Ovary (tissue), 3 donors: ENCODE measurements at regions not wholly inside any gene's neighbourhood (a gene's known extent, or its start where the extent isn't known, plus 50 kb on each side); places are given as distances from the start of the nearest gene placed in this dataset.

Source experiments
- CTCF ChIP-seq, 3 donors: fragments of 450-650 bp in 2 of 3; fragments of 200-600 bp in 1 of 3; IDR thresholded peaks; one replicate each; pipeline versions ENCODE4 v1.5.1 to v1.8.0; 2016 to 2022; ENCODE audit warnings: antibody characterized with exemption in 3 of 3, mild to moderate bottlenecking in 1 of 3
- POLR2A ChIP-seq: fragments of 450-650 bp; IDR thresholded peaks from one replicate; pipeline ENCODE4 v1.6.1; 2017; ENCODE audit warnings: antibody characterized with exemption, mild to moderate bottlenecking, moderate library complexity
- donor health status: DM: no; HTN: no; CAD: no.

GRCh38 chr2:116787848-116788247 lies 1026.6 kb upstream of the DDX18 start:
- TF ChIP-seq POLR2A (no peak), CTCF (IDR thresholded peaks at IDR 0.05) (no peak)
